ENCODE measurements at regions not wholly inside any gene's neighbourhood (a gene's known extent, or its start where the extent isn't known, plus 50 kb on each side); places are given as distances from the start of the nearest gene placed in this dataset.

GRCh38 chr18:60698901-60699300 lies 326.3 kb upstream of the MC4R start:
- no peaks in the 10 kb centered on the region for H3K4me1 ChIP-seq (ENCODE audit: control insufficient read depth, extremely low read depth, insufficient read depth, low read length)
- H4K20me1 ChIP-seq (ENCODE audit: control insufficient read depth, extremely low read depth, insufficient read depth, low read length) = no peaks in the 10 kb centered on the region
- DNase-seq (ENCODE audit: low read depth in 2 of 2) = no peak
- no peaks in the 10 kb centered on the region for H3K27me3 ChIP-seq (ENCODE audit: control insufficient read depth, insufficient read depth, low read length)
- H3K9ac ChIP-seq (ENCODE audit: insufficient read depth, low read length) = no peak overlapping the region
- no peak overlapping the region for H3K4me3 ChIP-seq (replicated peaks in 1 of 4; ENCODE audit: control extremely low read depth in 1 of 4, insufficient read depth in 1 of 4, low read depth in 3 of 4, low read length in 4 of 4)
- no peaks in the 10 kb centered on the region for H3K79me2 ChIP-seq (ENCODE audit: control insufficient read depth, insufficient read depth, low read length)
- no peak for TF ChIP-seq EZH2 (IDR thresholded peaks at IDR 0.05; ENCODE audit: low read length, missing control alignments)
- no peak for TF ChIP-seq CTCF (conservative IDR thresholded peaks at IDR 0.05 in 1 of 2, IDR thresholded peaks at IDR 0.05 in 1 of 2; ENCODE audit: low read depth in 1 of 2, low read length in 2 of 2)
- H3K36me3 ChIP-seq (ENCODE audit: control insufficient read depth, insufficient read depth, low read length) = no peaks in the 10 kb centered on the region
- no peak overlapping the region for H3K4me2 ChIP-seq (ENCODE audit: extremely low read depth, insufficient read depth, low read length)
- no peak overlapping the region for H3K27ac ChIP-seq (ENCODE audit: insufficient read depth, low read length)
- no peaks in the 10 kb centered on the region for H3K9me3 ChIP-seq (ENCODE audit: control insufficient read depth, insufficient read depth, low read depth, low read length)
- H2AFZ ChIP-seq (ENCODE audit: low read length) = no peak overlapping the region

- Histone ChIP-seq H4K20me1 (ENCODE audit: control insufficient read depth, extremely low read depth, insufficient read depth, low read length) (no peaks in the 10 kb centered on the region), H3K36me3 (ENCODE audit: control insufficient read depth, insufficient read depth, low read length) (no peaks in the 10 kb centered on the region), H3K27me3 (ENCODE audit: control insufficient read depth, insufficient read depth, low read length) (no peaks in the 10 kb centered on the region)
Observed at GRCh38 chr18:60722742-60723141, 350.2 kb upstream of the MC4R start.

GRCh38 chr18:60732143-60732542 lies 359.6 kb upstream of the MC4R start:
- no peak overlapping the region for H3K27ac ChIP-seq (ENCODE audit: insufficient read depth, low read length)
- no peak overlapping the region for H3K4me2 ChIP-seq (ENCODE audit: extremely low read depth, insufficient read depth, low read length)
- H4K20me1 ChIP-seq (ENCODE audit: control insufficient read depth, extremely low read depth, insufficient read depth, low read length) = no peaks in the 10 kb centered on the region
- no peaks in the 10 kb centered on the region for H3K9me3 ChIP-seq (ENCODE audit: control insufficient read depth, insufficient read depth, low read depth, low read length)
- H3K79me2 ChIP-seq (ENCODE audit: control insufficient read depth, insufficient read depth, low read length) = no peaks in the 10 kb centered on the region
- no peaks in the 10 kb centered on the region for H3K36me3 ChIP-seq (ENCODE audit: control insufficient read depth, insufficient read depth, low read length)
- no peaks in the 10 kb centered on the region for H3K4me1 ChIP-seq (ENCODE audit: control insufficient read depth, extremely low read depth, insufficient read depth, low read length)
- H2AFZ ChIP-seq (ENCODE audit: low read length) = no peak overlapping the region
- no peak for TF ChIP-seq EZH2 (IDR thresholded peaks at IDR 0.05; ENCODE audit: low read length, missing control alignments)
- TF ChIP-seq CTCF (conservative IDR thresholded peaks at IDR 0.05 in 1 of 2, IDR thresholded peaks at IDR 0.05 in 1 of 2; ENCODE audit: low read depth in 1 of 2, low read length in 2 of 2) = no peak
- H3K27me3 ChIP-seq (ENCODE audit: control insufficient read depth, insufficient read depth, low read length) = no peaks in the 10 kb centered on the region
- no peak overlapping the region for H3K9ac ChIP-seq (ENCODE audit: insufficient read depth, low read length)
- no peak overlapping the region for H3K4me3 ChIP-seq (replicated peaks in 1 of 4; ENCODE audit: control extremely low read depth in 1 of 4, insufficient read depth in 1 of 4, low read depth in 3 of 4, low read length in 4 of 4)
- no peak for DNase-seq (ENCODE audit: low read depth in 2 of 2)

More at GRCh38 chr18:60722742-60723141, 350.2 kb upstream of the MC4R start:
- H3K9me3 ChIP-seq (ENCODE audit: control insufficient read depth, insufficient read depth, low read depth, low read length) = no peaks in the 10 kb centered on the region
- no peak overlapping the region for H3K4me3 ChIP-seq (replicated peaks in 1 of 4; ENCODE audit: control extremely low read depth in 1 of 4, insufficient read depth in 1 of 4, low read depth in 3 of 4, low read length in 4 of 4)
- H3K9ac ChIP-seq (ENCODE audit: insufficient read depth, low read length) = no peak overlapping the region
- no peak overlapping the region for H3K4me2 ChIP-seq (ENCODE audit: extremely low read depth, insufficient read depth, low read length)
- H3K79me2 ChIP-seq (ENCODE audit: control insufficient read depth, insufficient read depth, low read length) = no peaks in the 10 kb centered on the region
- no peak for TF ChIP-seq EZH2 (IDR thresholded peaks at IDR 0.05; ENCODE audit: low read length, missing control alignments)
- no peak for TF ChIP-seq CTCF (conservative IDR thresholded peaks at IDR 0.05 in 1 of 2, IDR thresholded peaks at IDR 0.05 in 1 of 2; ENCODE audit: low read depth in 1 of 2, low read length in 2 of 2)
- H3K4me1 ChIP-seq (ENCODE audit: control insufficient read depth, extremely low read depth, insufficient read depth, low read length) = no peaks in the 10 kb centered on the region
- no peak overlapping the region for H2AFZ ChIP-seq (ENCODE audit: low read length)
- H3K27ac ChIP-seq (ENCODE audit: insufficient read depth, low read length) = no peak overlapping the region
- DNase-seq (ENCODE audit: low read depth in 2 of 2) = no peak

All from fibroblast of lung (primary cell).